ENCODE measurements at regions not wholly inside any gene's neighbourhood (a gene's known extent, or its start where the extent isn't known, plus 50 kb on each side); places are given as distances from the start of the nearest gene placed in this dataset.

DNA sequence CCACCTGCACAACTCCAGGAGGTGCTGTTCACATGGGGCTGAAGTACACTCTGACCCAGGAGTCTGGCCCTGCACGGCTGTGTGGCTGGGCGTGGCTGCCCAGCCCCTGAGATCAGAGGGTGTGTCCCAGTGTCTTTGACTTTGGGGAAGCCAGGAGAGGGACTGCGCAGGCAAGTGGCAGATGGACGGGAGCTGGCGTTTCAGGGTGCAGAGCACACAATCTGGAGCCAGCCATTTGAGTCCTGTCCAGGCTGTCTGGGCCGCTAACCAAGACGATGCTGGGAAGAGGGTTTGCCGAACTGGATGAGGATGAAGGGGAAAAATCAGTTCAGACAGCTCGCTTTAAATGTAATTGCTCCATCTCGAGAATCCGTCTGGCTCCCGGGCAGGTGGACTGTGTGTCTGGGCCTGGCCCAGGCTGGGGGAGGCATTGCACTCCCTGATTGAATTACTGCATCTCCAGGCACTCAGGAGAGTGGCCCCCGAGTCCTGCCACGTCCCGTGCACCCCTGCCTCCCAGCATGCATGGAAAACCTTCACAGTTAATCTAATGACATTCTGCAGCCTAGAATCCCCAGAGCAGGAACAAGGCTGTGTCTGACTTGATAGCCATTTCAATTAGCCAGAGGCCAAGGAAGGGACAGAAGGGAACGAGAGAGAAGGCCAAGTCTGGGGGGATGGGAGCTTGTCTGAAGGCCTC is 120.8 kb upstream of the NANOS1 start:
- H3K9ac ChIP-seq (ENCODE audit: extremely low read depth, low read length, poor library complexity, severe bottlenecking) = no peak overlapping the region
- Mint-ChIP-seq H3K36me3 (ENCODE audit: low read depth) (no peaks in the 10 kb centered on the region), H3K27me3 (ENCODE audit: insufficient read depth) (peaks cover 1% of the 10 kb centered on the region), H3K4me3 (no peak overlapping the region), H3K27ac (no peak overlapping the region), H3K9me3 (no peaks in the 10 kb centered on the region), H3K4me1 (no peaks in the 10 kb centered on the region)
- no peaks in the 10 kb centered on the region for H3K36me3 ChIP-seq (ENCODE audit: control insufficient read depth, insufficient read depth, low read length)
- no peak for DNase-seq
- 90 to 94% methylated on average over 7 to 16 of the region's 16 CpGs for WGBS, 2 experiments (ENCODE audit: insufficient coverage in 1 of 2, insufficient read length in 1 of 2)
- H3K9me3 ChIP-seq (ENCODE audit: control insufficient read depth, low read length) = no peaks in the 10 kb centered on the region
- H3K27ac ChIP-seq (ENCODE audit: low read depth, low read length) = peak overlapping the region; percentile 32
- H3K4me3 ChIP-seq (ENCODE audit: low read length) = no peak overlapping the region
- H3K27me3 ChIP-seq (ENCODE audit: control insufficient read depth, insufficient read depth, low read length, poor library complexity, severe bottlenecking) = no peaks in the 10 kb centered on the region
- TF ChIP-seq CTCF (conservative IDR thresholded peaks at IDR 0.05) = no peak
- H3K4me1 ChIP-seq (ENCODE audit: control insufficient read depth, insufficient read depth, low read length) = no peaks in the 10 kb centered on the region

- no peaks in the 10 kb centered on the region for H3K36me3 ChIP-seq (ENCODE audit: control insufficient read depth, insufficient read depth, low read length)
- H3K4me1 ChIP-seq (ENCODE audit: control insufficient read depth, insufficient read depth, low read length) = no peaks in the 10 kb centered on the region
- H3K4me3 ChIP-seq (ENCODE audit: low read length) = no peak overlapping the region
- H3K27ac Mint-ChIP-seq = no peak overlapping the region
- no peaks in the 10 kb centered on the region for H3K9me3 Mint-ChIP-seq
- H3K4me1 Mint-ChIP-seq = peaks cover 3% of the 10 kb centered on the region
- no peak overlapping the region for H3K9ac ChIP-seq (ENCODE audit: extremely low read depth, low read length, poor library complexity, severe bottlenecking)
- no peaks in the 10 kb centered on the region for H3K27me3 ChIP-seq (ENCODE audit: control insufficient read depth, insufficient read depth, low read length, poor library complexity, severe bottlenecking)
- no peak for TF ChIP-seq CTCF (conservative IDR thresholded peaks at IDR 0.05)
- no peaks in the 10 kb centered on the region for H3K36me3 Mint-ChIP-seq (ENCODE audit: low read depth)
- no peak overlapping the region for H3K4me3 Mint-ChIP-seq
- DNase-seq = no peak
- no peaks in the 10 kb centered on the region for H3K9me3 ChIP-seq (ENCODE audit: control insufficient read depth, low read length)
- H3K27ac ChIP-seq (ENCODE audit: low read depth, low read length) = no peak overlapping the region
- 89 to 93% methylated on average over 5 to 7 of the region's 7 CpGs for WGBS, 2 experiments (ENCODE audit: insufficient coverage in 1 of 2, insufficient read length in 1 of 2)
- peaks cover under 1% of the 10 kb centered on the region for H3K27me3 Mint-ChIP-seq (ENCODE audit: insufficient read depth)
Observed at GRCh38 chr10:118910702-118911101, 118.8 kb upstream of the NANOS1 start.

GRCh38 chr10:118911363-118911762 is 118.2 kb upstream of the NANOS1 start:
- Mint-ChIP-seq H3K4me1 (peaks cover 3% of the 10 kb centered on the region), H3K9me3 (no peaks in the 10 kb centered on the region), H3K27ac (no peak overlapping the region), H3K4me3 (no peak overlapping the region), H3K36me3 (ENCODE audit: low read depth) (no peaks in the 10 kb centered on the region), H3K27me3 (ENCODE audit: insufficient read depth) (no peaks in the 10 kb centered on the region)
- Histone ChIP-seq H3K9me3 (ENCODE audit: control insufficient read depth, low read length) (no peaks in the 10 kb centered on the region), H3K36me3 (ENCODE audit: control insufficient read depth, insufficient read depth, low read length) (no peaks in the 10 kb centered on the region), H3K9ac (ENCODE audit: extremely low read depth, low read length, poor library complexity, severe bottlenecking) (no peak overlapping the region), H3K27me3 (ENCODE audit: control insufficient read depth, insufficient read depth, low read length, poor library complexity, severe bottlenecking) (no peaks in the 10 kb centered on the region), H3K4me1 (ENCODE audit: control insufficient read depth, insufficient read depth, low read length) (no peaks in the 10 kb centered on the region), H3K27ac (ENCODE audit: low read depth, low read length) (no peak overlapping the region), H3K4me3 (ENCODE audit: low read length) (no peak overlapping the region)
- no peak for DNase-seq
- 73 to 78% methylated on average over 5 of the region's 5 CpGs for WGBS, 2 experiments (ENCODE audit: insufficient coverage in 1 of 2, insufficient read length in 1 of 2)
- no peak for TF ChIP-seq CTCF (conservative IDR thresholded peaks at IDR 0.05)

Measured in endodermal cell (in vitro differentiated cells).